Erythroblast (primary cell): ENCODE measurements at regions not wholly inside any gene's neighbourhood (a gene's known extent, or its start where the extent isn't known, plus 50 kb on each side); places are given as distances from the start of the nearest gene placed in this dataset.

ENCODE experiments used
- GATA1 ChIP-seq: IDR thresholded peaks from 2 replicates; pipeline ENCODE4 v1.6.1; 2011; ENCODE audit warnings: low read depth, mild to moderate bottlenecking, control low read depth, low read length, moderate library complexity
- POLR2A ChIP-seq: IDR thresholded peaks from 2 replicates; pipeline ENCODE4 v1.6.1; 2011; ENCODE audit warnings: mild to moderate bottlenecking, low read length

- TF ChIP-seq POLR2A (no peak), GATA1 (no peak)
These were observed 161.3 kb upstream of the BMP4 start for GRCh38 chr14:54117924-54118323.
